NCI-H748 treated with DMSO at 0.1 percent for 48 hours (cell line): ENCODE measurements at regions not wholly inside any gene's neighbourhood (a gene's known extent, or its start where the extent isn't known, plus 50 kb on each side); places are given as distances from the start of the nearest gene placed in this dataset.
"Not testable (repeated sequence)": the region's sequence is repeated elsewhere in the genome, so short reads cannot be mapped to it uniquely, and the experiment has no call there.

Source experiments
- DNase-seq: peaks from one replicate; lab custom pipeline; 2025; lab: John Stamatoyannopoulos, UW

DNA sequence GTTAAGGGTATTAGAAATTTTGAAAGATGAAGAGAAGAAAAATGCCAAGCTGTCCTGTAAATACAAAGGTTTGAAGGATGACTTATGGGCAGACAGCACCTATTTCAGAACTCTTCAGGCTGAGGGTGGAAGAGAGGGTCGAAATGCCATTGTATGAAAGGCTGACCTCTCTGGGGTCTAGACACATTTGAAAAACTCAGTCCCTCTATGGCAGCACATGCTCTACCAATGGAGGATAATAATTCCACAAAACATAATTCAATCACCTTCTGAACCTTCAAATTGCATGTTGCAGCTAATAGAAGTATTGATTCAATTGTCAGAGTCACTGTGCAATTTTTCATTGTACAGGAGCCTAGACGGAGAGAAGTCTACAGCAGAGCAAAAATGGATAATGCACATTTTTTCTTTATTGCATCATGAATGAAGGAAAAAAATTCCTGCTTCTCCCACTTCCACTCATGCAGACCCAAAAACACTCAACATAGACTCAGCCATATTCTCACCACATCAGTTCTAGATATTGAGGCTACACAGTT, 569.1 kb downstream of the TBL1XR1 start:
- no peak for DNase-seq

DNA sequence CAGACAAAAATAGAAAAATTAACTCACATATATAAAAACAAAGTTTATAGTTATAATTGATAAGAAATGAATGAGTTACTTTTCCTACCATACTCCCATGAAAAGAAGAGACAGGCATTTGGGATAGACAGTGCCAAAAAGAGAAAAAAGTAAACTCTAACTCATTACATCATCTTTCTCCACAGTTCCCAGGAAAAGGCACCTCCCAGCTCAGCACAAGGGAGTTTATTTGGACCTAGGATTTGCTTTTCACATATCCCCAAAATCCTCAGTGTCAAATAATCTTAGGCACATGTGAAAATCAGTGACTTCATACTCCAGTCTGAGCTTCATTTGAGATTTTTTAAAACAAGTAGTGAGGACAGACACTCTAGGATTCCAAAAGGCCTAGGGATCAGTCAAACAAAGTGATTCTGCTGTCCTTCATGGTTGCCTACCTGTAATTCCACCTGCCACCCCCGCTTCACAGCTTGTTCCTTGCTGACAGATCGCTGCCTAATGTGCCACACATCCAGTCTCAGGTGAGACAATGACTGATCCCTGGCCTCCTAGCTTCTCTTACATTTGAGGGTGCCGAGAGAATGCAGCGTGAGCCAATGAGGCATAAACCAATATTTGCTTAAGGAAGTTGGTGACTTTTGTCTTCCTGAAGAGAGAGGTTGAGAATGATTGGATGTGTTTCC, 573.7 kb downstream of the TBL1XR1 start:
- no peak for DNase-seq

DNA sequence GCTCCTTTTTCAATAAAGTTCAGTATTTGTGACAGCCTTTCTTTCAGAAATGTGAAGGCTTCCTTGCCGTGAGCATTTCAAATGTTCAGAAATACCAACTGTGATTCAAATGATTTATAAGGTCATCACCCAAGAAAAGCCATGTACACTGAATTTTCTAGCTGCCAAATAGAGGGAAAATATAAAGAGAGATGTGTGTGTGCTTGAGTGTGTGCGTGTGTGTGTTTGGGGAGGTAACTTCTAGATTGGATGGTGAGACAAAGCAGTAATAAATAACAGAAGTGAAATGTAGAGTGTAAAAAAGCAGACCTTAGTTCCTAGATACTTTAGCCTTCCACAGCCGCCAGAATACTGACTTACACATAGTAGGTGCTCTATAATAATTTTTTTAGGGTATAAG, 577.4 kb downstream of the TBL1XR1 start:
- no peak for DNase-seq

DNA sequence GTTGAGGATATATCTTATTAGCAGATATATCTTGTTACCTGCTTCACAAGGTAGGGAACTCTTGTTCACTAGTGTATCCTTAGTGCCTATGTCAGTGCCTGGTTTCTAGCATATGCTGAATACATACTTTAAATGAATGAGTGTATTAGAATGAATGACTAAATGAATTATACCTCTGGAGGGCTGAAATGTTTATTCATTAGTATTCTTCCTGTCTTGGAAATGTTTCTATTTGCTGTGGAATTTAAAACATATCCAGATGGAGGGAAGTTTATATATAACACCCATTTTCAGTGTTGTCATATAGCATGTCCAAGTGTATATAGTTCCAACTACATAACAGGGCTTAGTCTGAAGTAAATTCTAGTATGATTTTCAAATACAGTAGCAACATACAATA, 581.5 kb downstream of the TBL1XR1 start:
- DNase-seq: no peak

DNA sequence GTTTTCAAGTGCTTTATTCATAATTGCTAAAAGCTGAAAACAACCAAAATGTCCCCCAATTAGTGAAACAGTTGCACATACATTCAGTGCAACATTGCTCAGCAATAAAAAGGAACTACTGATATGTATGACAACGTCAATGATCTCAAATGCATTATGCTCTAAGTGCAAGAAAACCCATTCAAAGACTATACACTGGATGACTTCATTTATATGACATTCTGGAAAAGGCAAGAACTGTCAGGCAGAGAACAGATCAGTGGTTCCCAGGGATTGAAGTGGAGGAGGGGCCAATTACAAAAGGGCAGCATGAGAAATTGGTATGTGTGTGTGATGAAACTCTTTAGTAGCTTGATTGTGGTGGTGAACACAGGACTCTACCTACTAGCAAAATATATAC, 585.6 kb downstream of the TBL1XR1 start:
- DNase-seq: no peak

DNA sequence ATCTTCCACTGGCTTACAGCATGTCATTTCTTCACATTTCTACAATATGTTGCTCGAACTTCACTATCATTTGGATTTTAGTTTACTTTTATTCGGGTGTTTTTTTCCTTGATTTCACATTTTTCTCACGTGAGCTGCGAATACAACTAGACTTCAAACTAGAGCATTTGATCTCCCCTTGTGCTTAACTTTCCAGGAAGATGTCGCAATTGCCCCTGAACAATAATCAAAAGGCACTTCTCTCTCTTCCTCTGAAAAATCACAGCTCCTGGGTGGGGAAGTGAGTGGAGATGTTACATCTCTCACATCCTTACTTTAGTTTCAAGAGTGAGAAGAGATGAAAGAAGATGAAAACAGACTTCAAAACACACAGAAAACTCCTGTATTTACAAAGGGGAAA, 587.9 kb downstream of the TBL1XR1 start:
- DNase-seq: no peak

DNA sequence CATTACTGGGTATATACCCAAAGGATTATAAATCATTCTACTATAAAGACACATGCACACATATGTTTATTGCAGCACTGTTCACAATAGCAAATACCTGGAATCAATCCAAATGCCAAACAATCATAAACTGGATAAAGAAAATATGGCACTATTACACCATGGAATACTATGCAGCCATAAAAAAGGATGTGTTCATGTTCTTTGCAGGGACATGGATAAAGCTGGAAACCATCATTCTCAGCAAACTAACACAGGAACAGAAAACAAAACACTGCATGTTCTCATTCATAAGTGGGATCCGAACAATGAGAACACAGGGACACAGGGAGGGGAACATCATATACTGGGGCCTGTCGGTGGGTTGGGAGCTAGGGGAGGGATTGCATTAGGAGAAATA, 591.7 kb downstream of the TBL1XR1 start:
- not testable (repeated sequence) for DNase-seq

DNA sequence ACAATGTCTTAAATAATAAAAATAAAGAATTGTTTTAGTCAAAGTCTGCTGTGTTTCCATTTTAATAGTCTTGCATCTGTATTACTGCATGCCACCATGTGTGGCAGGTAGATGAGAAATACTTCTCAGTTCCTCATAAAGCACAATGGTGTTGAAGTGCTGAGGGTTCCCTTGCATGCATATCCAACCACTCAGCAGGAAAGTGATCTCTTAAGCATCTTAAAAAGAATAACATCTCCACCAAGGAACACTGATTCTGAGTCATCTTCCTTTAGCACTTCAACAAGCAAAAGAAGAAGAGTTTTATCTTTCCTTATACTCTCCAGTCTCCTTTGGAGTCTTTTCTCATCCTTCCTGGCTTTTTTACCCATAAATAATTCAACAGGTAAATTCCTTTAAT, 602.0 kb downstream of the TBL1XR1 start:
- DNase-seq: no peak

DNA sequence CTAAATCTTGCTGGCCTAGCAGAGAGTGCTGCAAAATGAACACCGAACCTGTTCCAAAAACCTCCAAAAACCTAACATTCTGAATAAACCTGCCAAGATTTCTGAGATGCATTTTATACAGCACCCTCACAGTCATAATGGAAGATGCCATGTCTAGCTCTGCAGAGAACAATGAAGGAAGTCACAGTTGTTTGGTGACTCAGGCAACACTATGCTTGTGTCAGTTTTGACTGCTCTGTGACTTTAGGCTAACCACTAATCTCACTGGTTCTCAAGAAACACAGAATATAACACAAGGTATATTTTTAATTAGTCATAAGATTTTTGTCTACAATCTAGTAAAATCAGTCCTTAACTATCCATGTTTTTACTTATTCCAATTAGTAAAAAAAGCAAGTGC, 606.6 kb downstream of the TBL1XR1 start:
- DNase-seq: no peak

DNA sequence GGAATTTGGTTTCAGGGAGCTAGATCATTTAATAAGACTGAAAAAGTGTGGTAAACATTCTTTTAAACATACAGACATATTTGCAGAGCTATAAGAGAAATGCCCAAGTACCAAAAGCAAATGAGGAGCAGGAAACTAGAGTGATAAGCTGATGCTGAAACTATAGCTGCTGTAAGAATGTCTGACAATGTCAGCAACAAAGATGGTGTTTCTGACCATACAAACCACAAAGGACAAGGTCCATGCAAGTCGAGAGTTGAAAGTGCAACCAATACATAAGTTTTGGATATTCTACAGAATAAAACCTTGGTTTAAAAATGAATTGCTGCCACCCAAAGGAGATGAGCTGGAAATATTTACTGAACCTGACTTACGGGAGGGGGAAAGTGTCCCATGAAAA, 610.2 kb downstream of the TBL1XR1 start:
- DNase-seq: no peak

DNA sequence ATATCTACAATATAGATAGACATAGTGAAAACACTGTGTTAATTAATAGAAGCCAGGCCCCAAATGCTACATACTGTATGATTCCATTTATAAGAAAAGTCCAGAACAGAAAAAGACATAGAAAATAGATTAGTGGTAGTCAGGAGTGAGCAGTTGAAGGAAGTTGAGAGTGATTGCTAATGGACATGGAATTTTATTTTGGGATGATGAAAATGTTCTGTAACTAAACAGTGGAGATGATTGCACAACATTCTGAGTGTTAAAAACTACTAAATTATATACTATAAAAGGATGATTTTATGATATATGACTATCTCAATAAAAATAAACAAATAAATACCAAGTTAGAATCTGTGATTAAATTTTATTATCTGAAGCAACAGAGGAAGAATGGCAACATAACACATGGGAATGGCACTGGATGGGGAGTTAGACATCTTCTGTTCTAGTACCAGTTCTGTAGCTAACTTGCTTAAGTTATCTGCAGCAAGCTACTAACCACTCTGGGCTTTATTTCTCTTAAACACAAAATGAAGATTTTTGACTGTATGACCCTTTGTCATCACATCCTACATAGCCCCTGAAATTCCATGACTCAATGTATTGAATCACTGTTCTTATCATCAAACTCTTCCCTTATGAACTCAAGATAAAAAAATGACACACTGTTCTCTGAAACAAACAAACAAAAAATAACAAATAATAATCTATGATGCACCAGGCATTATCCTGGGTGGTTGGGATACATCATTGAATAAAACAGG, 612.7 kb downstream of the TBL1XR1 start:
- DNase-seq: no peak

DNA sequence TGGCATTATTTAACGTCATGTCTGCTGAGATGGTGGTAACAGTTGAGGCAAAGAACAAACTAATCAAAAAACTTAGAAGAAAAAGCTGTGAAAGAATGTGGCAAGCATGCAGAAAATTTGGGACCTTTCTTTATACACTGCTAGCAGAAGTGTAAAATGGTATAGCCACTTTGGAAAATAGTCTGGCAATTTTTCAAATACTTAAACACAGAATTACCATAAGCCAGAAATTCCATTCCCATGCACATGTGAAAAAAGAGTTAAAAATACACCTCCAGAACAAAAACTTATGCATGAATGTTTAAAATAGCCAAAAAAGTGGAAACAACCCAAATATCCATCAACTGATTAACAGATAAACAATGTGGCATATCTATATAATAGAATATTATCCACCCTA, 613.3 kb downstream of the TBL1XR1 start:
- DNase-seq: no peak

DNA sequence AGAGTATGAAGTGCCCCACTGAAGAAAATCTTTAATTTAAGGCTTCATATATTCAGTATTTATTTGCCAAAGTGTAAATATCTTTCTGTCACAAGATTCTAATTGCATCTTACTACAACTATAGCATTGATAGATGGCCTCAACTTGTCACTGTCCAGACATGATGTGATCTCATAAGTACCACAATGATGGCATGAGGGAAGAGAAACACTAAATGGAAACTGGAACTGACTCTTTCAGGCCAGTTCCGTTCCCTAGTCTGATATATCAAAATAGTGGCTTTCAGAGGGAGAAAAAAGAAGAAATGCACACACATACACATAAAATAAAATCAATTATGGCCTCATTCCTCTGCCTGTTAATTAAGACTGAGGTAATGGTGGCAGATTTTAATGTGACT, 615.7 kb downstream of the TBL1XR1 start:
- DNase-seq: no peak

DNA sequence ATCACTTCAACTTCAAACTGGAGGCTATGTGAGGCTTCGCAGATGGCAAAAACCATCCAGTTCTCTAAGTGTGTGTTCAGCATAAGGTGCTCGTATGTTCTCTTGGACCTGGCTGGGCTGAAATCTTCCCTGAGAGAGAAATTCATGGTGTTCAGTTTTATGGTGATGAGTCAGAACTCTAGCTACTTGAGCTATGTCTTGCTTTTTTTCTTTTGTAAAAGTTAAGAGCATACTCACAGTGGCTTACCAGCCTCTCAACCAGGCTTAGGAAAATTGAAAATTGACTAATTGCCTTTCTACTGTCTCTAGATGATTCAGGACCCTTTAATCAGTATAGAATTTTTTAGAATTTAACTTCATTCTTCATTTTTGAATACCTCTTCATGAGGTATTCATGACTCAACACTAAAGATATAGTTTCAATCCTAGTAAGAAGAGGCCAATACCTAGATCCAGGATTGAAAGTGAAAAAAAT, 617.5 kb downstream of the TBL1XR1 start:
- DNase-seq: no peak

DNA sequence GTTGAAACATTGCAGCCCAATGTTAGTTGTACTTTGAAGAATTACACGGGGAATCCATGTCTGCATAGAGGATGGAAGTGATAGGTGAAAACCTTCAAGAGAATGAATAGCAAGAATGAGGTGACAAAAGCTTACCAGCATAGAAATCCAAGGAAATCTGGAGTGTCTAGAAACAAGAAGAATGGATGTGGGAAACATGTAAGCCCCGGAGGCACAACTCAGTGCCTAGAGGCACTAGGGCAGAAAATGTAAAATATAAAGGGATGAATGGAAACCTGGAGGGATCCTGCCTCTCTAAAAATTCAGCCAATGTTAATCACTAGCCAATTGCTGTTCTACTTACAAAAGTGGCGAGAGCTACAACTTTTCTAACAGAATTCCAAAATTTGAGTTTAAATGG, 619.0 kb downstream of the TBL1XR1 start:
- no peak for DNase-seq

DNA sequence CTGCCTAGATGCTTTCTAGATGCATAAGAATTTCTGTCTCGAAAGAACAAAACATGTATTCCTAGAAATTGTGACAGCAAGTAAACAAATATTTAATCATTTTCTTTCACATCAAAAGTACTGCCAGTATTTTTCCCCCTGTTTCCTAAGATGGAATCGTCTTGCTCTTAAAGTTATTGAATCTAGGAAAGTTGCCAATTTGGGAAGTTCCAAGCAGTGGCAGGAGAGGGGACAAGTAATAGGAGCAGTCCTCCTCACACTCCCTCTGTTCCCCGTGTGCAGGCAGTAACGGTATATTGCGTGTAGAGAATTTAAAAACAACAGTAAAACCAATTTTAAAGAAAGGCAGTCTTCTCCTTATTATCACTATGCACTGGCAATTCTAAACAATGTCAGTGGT, 619.8 kb downstream of the TBL1XR1 start:
- no peak for DNase-seq

DNA sequence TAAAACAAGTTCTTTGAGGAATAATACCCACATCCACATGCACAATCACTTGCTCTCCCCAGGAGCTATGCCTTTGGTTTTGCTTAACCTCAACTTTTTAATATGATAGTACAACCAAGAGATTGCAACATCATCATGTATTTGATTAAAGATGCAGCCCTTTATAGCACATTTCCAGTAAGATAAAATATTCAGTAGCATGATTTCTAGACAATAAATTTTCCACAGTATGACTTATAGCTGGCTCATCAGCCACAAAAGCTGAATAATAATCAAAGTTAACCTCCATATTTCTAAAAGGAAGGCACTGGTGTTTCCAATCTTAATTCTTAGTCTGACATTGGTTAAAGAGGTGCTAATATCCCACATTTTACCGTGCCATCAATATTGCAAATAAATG, 622.5 kb downstream of the TBL1XR1 start:
- DNase-seq: no peak

DNA sequence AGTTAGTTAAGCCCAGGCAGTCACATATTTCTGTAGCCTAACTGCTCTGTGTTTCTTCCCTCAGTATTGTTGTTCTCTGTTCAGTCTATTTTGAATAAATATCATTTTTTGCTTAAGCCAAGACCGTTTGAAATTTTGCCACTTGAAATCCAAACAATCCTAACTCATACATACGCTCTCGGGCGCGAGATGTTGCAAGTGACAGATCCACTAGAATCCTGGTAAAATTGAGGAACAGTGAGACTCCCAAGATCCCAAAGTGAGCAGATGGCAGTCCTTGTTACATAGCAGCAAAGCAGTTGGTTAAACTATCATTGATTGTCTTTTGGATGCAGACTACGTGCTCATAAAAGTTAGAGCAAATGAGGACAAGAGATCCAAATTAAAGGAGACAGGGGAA, 625.4 kb downstream of the TBL1XR1 start:
- DNase-seq: no peak

DNA sequence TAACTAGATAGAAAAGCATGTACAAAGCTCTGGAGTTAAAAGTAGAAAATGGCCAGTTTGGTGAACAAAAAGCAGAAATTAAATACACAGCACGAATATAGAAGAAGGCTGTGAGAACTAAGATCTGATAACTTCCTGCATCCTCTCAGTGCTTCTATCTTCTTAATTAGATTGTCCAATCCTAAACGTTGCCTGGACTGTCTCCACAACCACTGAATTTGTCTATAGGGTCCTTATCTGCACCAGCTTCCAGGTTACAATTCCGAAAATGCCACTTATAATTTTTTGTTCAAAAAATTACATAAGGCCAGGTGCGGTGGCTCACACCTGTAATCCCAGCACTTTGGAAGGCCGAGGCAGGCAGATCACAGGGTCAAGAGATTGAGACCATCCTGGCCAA, 626.3 kb downstream of the TBL1XR1 start:
- DNase-seq: no peak

DNA sequence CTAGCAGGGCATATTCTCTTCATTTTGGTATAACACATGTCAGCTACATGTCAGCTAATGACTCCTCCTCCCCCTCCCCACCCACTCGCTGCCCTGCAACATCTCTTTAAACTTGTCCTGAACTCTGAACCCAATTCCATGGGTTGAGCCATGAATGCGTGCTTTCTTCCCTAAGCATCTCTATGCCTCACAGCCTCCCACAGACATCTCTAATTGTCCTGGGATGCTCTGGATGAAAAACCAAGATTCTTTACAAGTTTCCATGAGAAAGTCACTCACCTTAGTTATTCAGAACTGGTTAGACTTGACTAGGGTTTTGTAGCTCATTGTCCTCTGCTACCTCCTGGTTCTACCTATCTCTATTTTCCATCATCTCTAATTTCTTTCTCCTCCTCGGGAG, 629.1 kb downstream of the TBL1XR1 start:
- DNase-seq: no peak

DNA sequence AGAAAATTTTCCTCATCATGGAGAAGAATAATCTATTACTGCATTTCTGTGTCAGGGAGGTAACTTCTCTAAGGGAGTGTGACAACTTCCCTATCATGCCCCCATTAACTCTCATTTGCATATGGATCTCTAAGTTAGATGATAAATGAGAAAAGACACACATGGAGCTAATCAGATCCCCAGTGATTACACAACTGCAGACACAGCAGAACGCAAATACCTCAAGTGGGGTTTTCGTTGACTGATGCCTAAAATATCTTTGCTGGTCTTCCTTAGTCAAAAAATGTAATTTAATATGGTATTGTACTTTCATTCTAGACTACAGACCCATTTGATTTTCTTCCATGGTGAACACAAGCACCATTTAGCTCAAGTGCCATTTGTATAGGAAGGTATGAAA, 630.5 kb downstream of the TBL1XR1 start:
- no peak for DNase-seq

DNA sequence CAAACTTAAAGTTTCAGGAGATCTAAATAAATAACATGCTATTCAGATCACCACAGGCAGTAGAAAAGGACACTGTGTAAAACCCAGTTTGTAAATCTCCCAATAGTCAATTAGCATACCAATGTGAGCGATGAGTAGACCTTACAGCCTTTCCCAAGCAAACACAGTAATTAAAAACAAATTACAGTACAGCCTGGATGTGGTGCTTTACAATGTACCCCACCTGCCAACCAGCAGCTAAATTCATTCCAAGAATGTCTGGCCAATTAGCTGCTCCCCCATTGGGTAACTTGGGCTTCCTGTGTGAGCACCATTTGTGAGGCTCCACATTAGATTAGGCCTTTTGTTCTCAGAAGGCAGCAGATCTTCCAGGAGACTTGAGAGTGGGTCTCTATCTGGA, 635.0 kb downstream of the TBL1XR1 start:
- no peak for DNase-seq

DNA sequence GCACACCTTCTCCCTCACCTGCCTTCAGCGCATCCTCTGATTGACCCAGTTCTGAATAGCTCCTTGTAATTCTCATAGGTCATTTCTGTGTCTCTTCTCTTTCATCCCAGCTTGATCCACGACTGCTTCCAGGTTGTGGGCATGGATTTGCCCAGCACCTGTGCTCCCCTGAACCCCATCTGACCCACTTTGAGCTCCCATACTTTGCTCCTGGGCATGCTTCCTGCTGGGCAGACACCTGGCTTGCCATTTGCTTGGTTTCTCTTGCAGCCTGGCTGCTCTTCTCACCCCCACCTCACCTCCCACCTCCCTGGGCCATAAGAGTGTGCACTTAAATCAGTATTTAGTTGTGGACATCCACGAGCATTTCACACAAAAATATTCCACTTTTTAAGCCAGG, 635.5 kb downstream of the TBL1XR1 start:
- no peak for DNase-seq
